ENCODE measurements at regions not wholly inside any gene's neighbourhood (a gene's known extent, or its start where the extent isn't known, plus 50 kb on each side); places are given as distances from the start of the nearest gene placed in this dataset.

GRCh38 chr12:40515041-40515816 lies 177.0 kb upstream of the CNTN1 start:
- in situ Hi-C loops (cut with MboI): no loop called here
- Histone ChIP-seq H3K9me3 (replicated peaks; ENCODE audit: control insufficient read depth, insufficient read depth, low read length) (no peaks in the 10 kb centered on the region), H3K27me3 (replicated peaks in 1 of 2; ENCODE audit: control insufficient read depth in 2 of 2, insufficient read depth in 2 of 2, low read length in 1 of 2) (no peaks in the 10 kb centered on the region), H2AFZ (ENCODE audit: control insufficient read depth, low read depth, low read length) (no peak overlapping the region), H3K27ac (ENCODE audit: control insufficient read depth, insufficient read depth) (no peak overlapping the region), H3K36me3 (ENCODE audit: control insufficient read depth in 2 of 2, insufficient read depth in 2 of 2, low read length in 1 of 2) (no peaks in the 10 kb centered on the region), H3K4me3 (no peak overlapping the region), H3K4me2 (ENCODE audit: control insufficient read depth, insufficient read depth) (no peak overlapping the region), H3K4me1 (ENCODE audit: control insufficient read depth, insufficient read depth, low read length) (peaks cover 12% of the 10 kb centered on the region; the same call in 1 of the 2 replicates), H4K20me1 (ENCODE audit: control insufficient read depth, insufficient read depth) (no peaks in the 10 kb centered on the region), H3K9ac (ENCODE audit: control insufficient read depth, insufficient read depth, low read length) (no peak overlapping the region), H3K79me2 (ENCODE audit: control insufficient read depth, insufficient read depth, low read length) (no peaks in the 10 kb centered on the region)
- WGBS (ENCODE audit: insufficient coverage, insufficient replicate concordance, low lambda C conversion rate, missing lambda C conversion rate): 5% methylated on average over 5 of the region's 5 CpGs
- BruUV-seq (replicated peaks): no TSS peak
- intact Hi-C loops (cut with micrococcal nuclease; ENCODE audit: unreplicated experiment): no loop called here
- DNase-seq (ENCODE audit: low read depth, low spot score) (no peak), ATAC-seq (peak; percentile 85), FAIRE-seq (no peak)
- CTCF ChIA-PET: interaction anchor here (0.6 to 2.0 kb wide), 5 partner anchors 17 to 259 kb away, joined by 3 to 6 read pairs (median 5); no protein-coding TSS in a partner anchor
- SMC1A ChIA-PET (ENCODE audit: uncharacterized antibody, unreplicated experiment): interaction anchor here (0.6 to 1.8 kb wide), 11 partner anchors 9 to 398 kb away, joined by 3 to 12 read pairs (median 4); no protein-coding TSS in a partner anchor
- RAD21 ChIA-PET (ENCODE audit: unreplicated experiment): interaction anchor here (1.1 to 2.1 kb wide), 2 partner anchors 44 to 47 kb away, joined by 3 to 7 read pairs; no protein-coding TSS in a partner anchor
- POLR2A ChIA-PET: interaction anchor here (1.6 kb wide), 1 partner anchor 45 kb away, joined by 7 read pairs; no protein-coding TSS in a partner anchor
- TF ChIP-seq CREM (IDR thresholded peaks at IDR 0.05; ENCODE audit: low read depth) (peak; percentile 24; the same call in 1 of the 2 replicates), RAD21 (IDR thresholded peaks at IDR 0.05; ENCODE audit: insufficient read depth, low read depth, low read length) (0 out of 2 replicates have a peak, but pooled peaks have one; percentile 3), SUZ12 (IDR thresholded peaks at IDR 0.05; ENCODE audit: unreplicated experiment) (no peak), EED (IDR thresholded peaks at IDR 0.05; ENCODE audit: low read depth) (0 out of 2 replicates have a peak, but pooled peaks have one; percentile 39), TCF7 (IDR thresholded peaks at IDR 0.05; ENCODE audit: borderline replicate concordance) (0 out of 2 replicates have a peak, but pooled peaks have one; percentile 34), MEF2A (IDR thresholded peaks at IDR 0.05; ENCODE audit: insufficient read depth, low read depth, low read length) (0 out of 2 replicates have a peak, but pooled peaks have one; percentile 46), JUNB (IDR thresholded peaks at IDR 0.05) (peak; percentile 81), SIX5 (IDR thresholded peaks at IDR 0.05; ENCODE audit: low read depth, low read length, severe bottlenecking) (no peak), RUNX3 (IDR thresholded peaks at IDR 0.05; ENCODE audit: low read length) (peak; percentile 66), ATF7 (IDR thresholded peaks at IDR 0.05; ENCODE audit: low read depth) (peak; percentile 12; the same call in 1 of the 2 replicates), EGR1 (IDR thresholded peaks at IDR 0.05; ENCODE audit: borderline replicate concordance in 1 of 2, low read depth in 2 of 2, low read length in 2 of 2) (no peak), WRNIP1 (IDR thresholded peaks at IDR 0.05; ENCODE audit: borderline replicate concordance, low read depth, low read length) (no peak), SPI1 (IDR thresholded peaks at IDR 0.05; ENCODE audit: borderline replicate concordance, insufficient read depth, low read depth, low read length) (peak; percentile 65; the same call in 1 of the 2 replicates), CBX5 (IDR thresholded peaks at IDR 0.05; ENCODE audit: low read depth) (no peak), TCF3 (IDR thresholded peaks at IDR 0.05; ENCODE audit: borderline replicate concordance, insufficient read depth, low read depth, low read length) (no peak), RB1 (IDR thresholded peaks at IDR 0.05; ENCODE audit: borderline replicate concordance) (no peak), SREBF2 (IDR thresholded peaks at IDR 0.05; ENCODE audit: low read length) (no peak), IKZF2 (IDR thresholded peaks at IDR 0.05) (peak; percentile 49 to 69; a peak in 3 of 4 replicates), BCL11A (IDR thresholded peaks at IDR 0.05; ENCODE audit: low read depth, low read length) (no peak), NRF1 (conservative IDR thresholded peaks at IDR 0.05; ENCODE audit: low read depth, low read length) (no peak), CREB1 (IDR thresholded peaks at IDR 0.05; ENCODE audit: low read depth) (0 out of 2 replicates have a peak, but pooled peaks have one; percentile 18), NFIC (IDR thresholded peaks at IDR 0.05; ENCODE audit: low read depth, low read length) (peak; percentile 66), ATF2 (IDR thresholded peaks at IDR 0.05; ENCODE audit: low read length) (peak; percentile 69; the same call in 1 of the 2 replicates), TAF1 (IDR thresholded peaks at IDR 0.05; ENCODE audit: borderline replicate concordance, low read depth, low read length) (no peak)

Measured in GM12878 (cell line).